ENCODE measurements at regions not wholly inside any gene's neighbourhood (a gene's known extent, or its start where the extent isn't known, plus 50 kb on each side); places are given as distances from the start of the nearest gene placed in this dataset.

- in situ Hi-C loops (cut with HindIII; ENCODE audit: low pct_unique_long_range_greater_than_20kb, low sequenced_read_pairs): no loop called here
- Histone ChIP-seq H3K27me3 (ENCODE audit: control insufficient read depth, insufficient read depth, low read length) (no peaks in the 10 kb centered on the region), H3K4me3 (ENCODE audit: low read depth in 2 of 2, low read length in 2 of 2) (no peak overlapping the region), H3K36me3 (ENCODE audit: control insufficient read depth, insufficient read depth, low read length) (no peaks in the 10 kb centered on the region), H3K27ac (ENCODE audit: low read length) (no peak overlapping the region), H3K9me3 (ENCODE audit: control insufficient read depth, insufficient read depth, low read depth, low read length) (no peaks in the 10 kb centered on the region), H3K4me1 (ENCODE audit: control insufficient read depth, insufficient read depth, low read length) (no peaks in the 10 kb centered on the region)
- ATAC-seq (no peak), DNase-seq (ENCODE audit: low read depth, low spot score) (no peak)
- BruUV-seq (replicated peaks): no TSS peak
- ChIA-PET POLR2A (no interaction called here), CTCF (no interaction called here)
- no peak for TF ChIP-seq REST (IDR thresholded peaks at IDR 0.05; ENCODE audit: insufficient read depth in 1 of 2, low read depth in 2 of 2, low read length in 1 of 2)
- no peak for TF ChIP-seq TCF7L2 (IDR thresholded peaks at IDR 0.05; ENCODE audit: low read depth, low read length)
- TF ChIP-seq POLR2AphosphoS5 (IDR thresholded peaks at IDR 0.05; ENCODE audit: low read depth, low read length): no peak
- no peak for TF ChIP-seq SIN3A (IDR thresholded peaks at IDR 0.05; ENCODE audit: borderline replicate concordance, insufficient read depth, low read depth, low read length)
- TF ChIP-seq CTCF (IDR thresholded peaks at IDR 0.05): no peak
- intact Hi-C loops (cut with micrococcal nuclease; ENCODE audit: unreplicated experiment): no loop called here
Measured at GRCh38 chr20:11032611-11033010, 358.8 kb upstream of the JAG1 start.

- H3K27me3 ChIP-seq (ENCODE audit: control insufficient read depth, insufficient read depth, low read length): no peaks in the 10 kb centered on the region
- H3K9me3 ChIP-seq (ENCODE audit: control insufficient read depth, insufficient read depth, low read depth, low read length): no peaks in the 10 kb centered on the region
- DNase-seq (ENCODE audit: low read depth, low spot score) (no peak), ATAC-seq (no peak)
- no peaks in the 10 kb centered on the region for H3K36me3 ChIP-seq (ENCODE audit: control insufficient read depth, insufficient read depth, low read length)
- in situ Hi-C loops (cut with HindIII; ENCODE audit: low pct_unique_long_range_greater_than_20kb, low sequenced_read_pairs) (no loop called here), intact Hi-C loops (cut with micrococcal nuclease; ENCODE audit: unreplicated experiment) (no loop called here)
- TF ChIP-seq TCF7L2 (IDR thresholded peaks at IDR 0.05; ENCODE audit: low read depth, low read length) (no peak), CTCF (IDR thresholded peaks at IDR 0.05) (no peak), SIN3A (IDR thresholded peaks at IDR 0.05; ENCODE audit: borderline replicate concordance, insufficient read depth, low read depth, low read length) (no peak), REST (IDR thresholded peaks at IDR 0.05; ENCODE audit: insufficient read depth in 1 of 2, low read depth in 2 of 2, low read length in 1 of 2) (no peak), POLR2AphosphoS5 (IDR thresholded peaks at IDR 0.05; ENCODE audit: low read depth, low read length) (no peak)
- CTCF ChIA-PET: no interaction called here
- POLR2A ChIA-PET: no interaction called here
- no peak overlapping the region for H3K27ac ChIP-seq (ENCODE audit: low read length)
- H3K4me1 ChIP-seq (ENCODE audit: control insufficient read depth, insufficient read depth, low read length): no peaks in the 10 kb centered on the region
- H3K4me3 ChIP-seq (ENCODE audit: low read depth in 2 of 2, low read length in 2 of 2): no peak overlapping the region
- BruUV-seq (replicated peaks): no TSS peak
Measured at GRCh38 chr20:11034025-11034424, 360.2 kb upstream of the JAG1 start.

Measured in Panc1 (cell line).